HG02970 (cell line): ENCODE measurements at regions not wholly inside any gene's neighbourhood (a gene's known extent, or its start where the extent isn't known, plus 50 kb on each side); places are given as distances from the start of the nearest gene placed in this dataset.
"Not testable (repeated sequence)": the region's sequence is repeated elsewhere in the genome, so short reads cannot be mapped to it uniquely, and the experiment has no call there.

Experiments
- ATAC-seq: cut with Tn5 transposase; IDR thresholded peaks from one replicate; pipeline ENCODE4 v1.9.1; 2021; ENCODE audit warnings: mild to moderate bottlenecking, moderate library complexity, moderate number of reproducible peaks; ENCODE audit not compliant: unreplicated experiment, low FRiP score

DNA sequence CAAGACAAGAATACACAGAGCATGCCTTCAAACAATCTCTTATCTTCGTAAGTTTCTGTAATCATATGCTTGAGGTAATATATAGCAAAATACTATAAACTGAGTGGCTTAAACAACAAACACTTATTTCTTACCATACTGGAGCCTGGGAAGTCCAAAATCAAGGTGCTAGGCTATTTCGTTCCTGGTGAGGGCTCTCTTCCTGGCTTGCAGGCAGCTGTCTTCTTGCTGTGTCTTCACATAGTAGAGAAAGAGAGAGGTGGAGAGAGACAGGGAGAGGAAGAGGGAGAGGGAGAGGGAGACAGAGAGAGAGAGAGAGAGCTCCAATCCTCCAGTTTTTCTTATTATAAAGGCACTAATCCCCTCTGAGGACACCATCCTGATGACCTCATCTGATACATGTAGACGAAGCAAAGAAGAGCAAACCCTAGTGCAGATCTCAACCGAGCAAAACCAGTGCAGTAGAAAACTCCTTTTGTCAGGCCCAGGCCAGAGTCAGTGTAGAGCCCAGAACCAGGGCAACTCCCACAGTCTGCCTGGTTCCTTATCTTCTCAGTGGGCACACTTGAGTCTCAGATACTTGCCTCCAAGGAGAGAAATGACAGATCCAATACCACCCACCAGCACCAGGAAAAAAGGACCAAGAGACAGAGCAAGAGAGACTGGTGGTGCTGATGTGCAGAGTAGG is 297.1 kb upstream of the NCAM1 start:
- ATAC-seq = no peak

DNA sequence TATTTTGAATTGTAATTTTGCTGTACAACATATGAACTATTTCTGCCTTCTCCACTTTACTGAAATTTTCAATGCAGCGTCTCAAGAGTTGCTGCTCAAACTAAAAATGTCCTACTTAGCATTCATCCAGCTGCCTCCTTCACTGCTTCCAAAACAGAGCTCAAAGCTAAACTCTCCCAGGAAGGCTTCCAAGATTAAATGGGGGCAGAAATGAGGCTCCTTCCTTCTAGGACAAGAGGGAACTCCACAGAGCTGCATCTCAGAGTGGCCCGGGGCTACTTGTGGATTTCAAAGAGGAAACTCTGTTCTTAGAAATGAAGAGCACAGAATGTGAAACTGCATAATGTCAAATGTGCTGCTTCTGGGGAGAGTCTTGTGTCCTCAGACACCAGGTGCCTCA is 295.9 kb upstream of the NCAM1 start:
- ATAC-seq = no peak

DNA sequence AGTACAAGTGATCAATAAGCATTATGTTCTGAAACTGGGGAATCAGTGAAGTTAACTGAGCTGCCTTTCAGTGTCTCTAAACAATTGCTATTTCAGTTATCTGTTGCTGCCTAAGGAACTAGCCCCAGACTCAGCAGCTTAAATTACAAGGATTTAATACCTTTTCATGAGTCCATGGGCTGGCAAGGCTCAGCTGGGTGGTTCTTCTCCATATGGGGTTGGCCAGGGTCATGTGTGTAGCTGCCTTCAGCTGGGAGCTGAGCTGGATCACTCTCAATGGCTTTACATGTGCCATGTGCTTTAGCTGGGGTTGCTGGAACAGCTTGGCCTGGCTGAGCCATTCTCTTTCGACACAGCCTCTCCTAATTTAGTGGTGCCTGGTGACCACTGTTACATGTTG is 295.0 kb upstream of the NCAM1 start:
- no peak for ATAC-seq

GRCh38 chr11:112670806-112671570 is 290.2 kb upstream of the NCAM1 start:
- ATAC-seq = no peak

- not testable (repeated sequence) for ATAC-seq
Observed at GRCh38 chr11:112673401-112673800, 287.8 kb upstream of the NCAM1 start.

GRCh38 chr11:112685111-112685510 is 276.1 kb upstream of the NCAM1 start:
- ATAC-seq = no peak

- no peak for ATAC-seq
Observed at GRCh38 chr11:112689851-112690250, 271.4 kb upstream of the NCAM1 start.

DNA sequence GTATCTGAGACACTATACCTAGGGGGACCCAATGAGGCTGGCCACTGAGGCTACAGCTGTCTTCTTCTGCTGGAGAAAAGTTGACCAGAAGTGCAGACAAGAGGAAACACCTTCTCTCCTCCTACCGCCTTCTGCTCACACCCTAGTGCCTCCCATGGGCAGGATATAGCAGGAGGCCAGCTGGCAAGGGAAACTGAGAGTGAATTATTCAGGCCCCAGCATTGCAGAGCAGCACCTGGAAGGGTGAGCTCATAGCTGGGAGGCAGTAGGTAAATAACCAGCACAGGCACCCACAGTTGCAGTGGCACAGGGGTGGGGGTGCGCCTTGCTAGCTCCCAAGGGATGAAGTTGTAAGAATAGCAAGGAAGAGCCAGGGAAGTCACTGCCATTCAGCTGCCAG is 267.4 kb upstream of the NCAM1 start:
- no peak for ATAC-seq

- ATAC-seq = no peak
Observed at GRCh38 chr11:112694245-112694644, 267.0 kb upstream of the NCAM1 start.

- no peak for ATAC-seq
Observed at GRCh38 chr11:112694813-112695212, 266.4 kb upstream of the NCAM1 start.

GRCh38 chr11:112697391-112698178 is 263.6 kb upstream of the NCAM1 start:
- no peak for ATAC-seq

GRCh38 chr11:112705148-112705547 is 256.1 kb upstream of the NCAM1 start:
- no peak for ATAC-seq

DNA sequence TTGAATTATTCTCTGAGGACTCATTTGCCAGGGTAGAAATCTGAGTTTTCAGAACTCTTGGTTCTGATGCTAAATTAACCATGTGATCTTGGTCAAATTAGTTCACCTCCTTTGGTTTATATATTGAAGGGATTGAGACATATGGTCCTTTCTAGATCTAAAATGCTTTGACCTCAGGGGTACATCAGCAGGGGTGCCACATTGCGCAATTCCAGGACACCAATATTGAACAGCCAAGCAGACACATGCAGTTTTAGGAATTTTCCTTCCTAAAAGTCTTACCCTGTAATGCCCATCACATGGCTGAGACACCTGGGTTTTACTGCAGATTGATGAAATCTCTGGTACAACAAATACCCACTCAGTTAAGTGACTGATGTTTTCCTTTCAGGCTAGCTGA is 254.4 kb upstream of the NCAM1 start:
- ATAC-seq = no peak

GRCh38 chr11:112714340-112714739 is 246.9 kb upstream of the NCAM1 start:
- not testable (repeated sequence) for ATAC-seq

- ATAC-seq = no peak
Observed at GRCh38 chr11:112715056-112715455, 246.2 kb upstream of the NCAM1 start.

DNA sequence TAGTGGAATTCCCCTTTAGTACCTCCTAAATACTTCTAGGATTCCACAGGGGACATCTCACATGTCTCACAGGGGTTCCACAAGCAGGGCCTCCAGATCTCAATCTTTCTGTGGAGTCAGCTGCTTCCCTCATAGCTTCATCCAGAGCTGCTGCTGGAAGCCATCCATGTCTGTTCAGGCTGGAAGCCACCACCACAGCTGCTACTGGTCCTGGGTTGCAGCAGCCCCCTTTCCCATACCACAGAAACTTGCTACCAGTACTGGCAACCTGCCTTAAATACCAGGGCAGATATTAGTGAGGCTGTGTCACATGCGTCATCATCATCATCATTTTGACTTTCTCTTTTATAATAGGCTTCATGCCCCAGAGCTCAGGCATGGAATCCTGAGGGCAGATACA is 242.7 kb upstream of the NCAM1 start:
- no peak for ATAC-seq

DNA sequence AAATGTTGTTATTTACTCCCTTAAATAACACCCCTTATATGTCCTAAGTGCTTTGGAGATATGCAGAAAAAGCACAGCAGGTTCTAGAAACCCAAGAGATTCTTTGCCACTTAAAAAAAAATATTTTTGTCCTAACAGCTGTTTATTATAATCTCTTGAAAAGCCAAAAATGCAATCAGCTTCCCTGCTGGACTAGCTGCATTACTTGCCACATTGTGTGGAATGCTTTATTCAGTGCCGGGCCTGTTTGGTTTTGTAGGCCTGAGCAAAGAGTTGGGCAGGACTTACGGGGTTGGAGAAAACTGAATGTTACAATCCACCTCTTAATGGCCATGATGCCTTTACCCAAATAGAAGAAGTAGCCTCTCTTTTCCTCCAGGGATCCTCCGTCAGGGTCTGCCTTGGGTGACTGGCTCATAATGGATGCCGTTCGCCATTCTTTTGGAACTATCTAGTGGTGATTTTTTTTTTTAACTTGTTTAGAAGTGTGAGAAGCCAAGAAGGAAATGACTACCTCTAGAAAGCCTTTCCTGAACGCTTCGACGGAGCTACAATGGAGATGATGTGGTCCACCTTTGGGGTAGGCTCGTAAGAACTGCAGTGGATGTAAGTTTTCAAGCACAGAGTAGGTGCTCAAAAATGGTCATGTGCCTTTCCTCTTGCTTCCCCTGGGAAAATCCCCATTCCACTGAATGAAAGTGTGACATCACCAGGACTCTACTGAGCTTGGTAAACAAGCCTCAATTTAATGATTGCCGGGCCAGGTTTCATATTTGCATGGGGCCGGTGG is 241.3 kb upstream of the NCAM1 start:
- ATAC-seq = no peak

DNA sequence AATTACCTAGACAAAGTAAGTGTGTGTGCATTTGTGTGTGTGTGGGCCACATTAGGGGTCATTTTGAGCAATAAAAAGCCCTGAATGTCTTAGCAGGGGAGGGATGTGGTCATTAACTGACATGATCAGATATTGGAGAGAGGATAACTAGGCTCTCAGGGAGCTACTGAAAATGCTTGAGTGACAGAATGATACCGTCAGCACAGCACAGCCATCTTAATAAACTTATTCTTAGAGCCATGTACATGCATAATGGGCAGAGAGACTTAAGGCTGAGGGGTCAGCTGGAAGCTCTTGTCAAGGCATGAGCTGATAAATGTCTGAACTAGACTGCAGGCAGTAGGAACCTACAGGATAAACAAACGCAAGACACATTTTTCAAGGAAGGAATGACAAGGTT is 239.1 kb upstream of the NCAM1 start:
- ATAC-seq = no peak

DNA sequence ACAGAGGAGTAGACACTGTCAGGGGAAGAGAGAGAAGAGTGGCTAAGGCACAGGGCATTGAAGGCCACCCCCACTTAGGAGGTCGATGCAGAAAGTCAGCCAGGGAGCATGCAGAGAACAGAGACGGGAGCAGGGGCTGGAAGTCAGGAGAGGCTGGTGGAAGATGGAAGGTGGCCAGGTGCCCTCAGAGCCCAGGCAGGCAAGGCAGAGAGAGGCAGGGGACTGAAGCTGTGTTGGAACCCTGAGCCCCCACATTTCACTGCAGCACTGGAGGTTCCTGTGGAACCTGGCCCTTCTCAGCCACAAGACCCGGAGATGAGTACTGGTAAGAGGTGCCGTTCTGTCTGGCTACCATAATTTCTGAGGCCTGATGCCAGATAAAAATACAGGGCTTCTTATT is 238.3 kb upstream of the NCAM1 start:
- no peak for ATAC-seq

DNA sequence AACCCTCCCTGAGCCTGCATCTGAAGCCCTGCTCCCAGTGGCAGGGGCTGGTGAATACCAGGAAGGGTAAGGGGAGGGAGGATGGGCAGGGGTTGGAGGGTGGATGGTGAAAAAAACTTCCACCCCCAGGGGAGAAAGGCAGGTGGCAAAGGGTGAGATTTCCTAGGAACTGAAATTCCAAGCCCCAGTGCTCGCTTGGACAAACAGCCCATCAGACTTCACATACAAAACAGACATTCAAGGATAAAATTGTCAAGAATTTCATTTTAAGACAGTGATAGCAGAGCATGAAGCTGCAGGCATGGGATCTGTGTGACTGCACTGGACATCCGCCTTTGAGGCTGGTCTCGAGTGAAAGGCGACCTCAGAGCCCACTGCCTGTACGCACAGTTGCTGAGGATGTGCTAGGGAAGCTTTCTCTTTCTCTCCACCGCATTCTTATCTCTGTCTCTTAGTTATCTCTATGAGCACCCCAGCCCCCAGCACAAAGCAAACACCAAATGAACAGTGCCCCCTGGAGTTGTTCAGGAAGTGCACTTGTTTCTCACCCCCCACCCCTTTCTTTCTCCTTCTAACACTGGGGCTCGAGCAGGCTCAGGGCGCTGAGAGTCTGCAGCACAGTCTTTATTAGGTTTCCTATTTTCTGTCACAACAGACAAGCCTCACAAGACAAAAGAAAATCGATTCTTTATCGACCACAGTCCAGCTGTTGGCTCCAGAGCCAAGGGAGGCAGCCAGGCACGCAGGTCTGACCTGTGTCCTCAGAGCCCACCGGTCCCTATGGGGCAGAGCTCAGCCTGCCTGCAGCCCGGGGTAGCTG is 237.3 kb upstream of the NCAM1 start:
- no peak for ATAC-seq
